ENCODE measurements at regions not wholly inside any gene's neighbourhood (a gene's known extent, or its start where the extent isn't known, plus 50 kb on each side); places are given as distances from the start of the nearest gene placed in this dataset.

- WGBS, 5 donors, result 79 to 89% (median 80%) methylated on average over 1 of the region's 1 CpG
- no peaks in the 10 kb centered on the region for H3K36me3 ChIP-seq
- intact Hi-C loops (cut with DNase I; ENCODE audit: low total_unique reads), result no loop called here
- TF ChIP-seq POLR2AphosphoS5 (IDR thresholded peaks at IDR 0.05) (no peak), EP300 (IDR thresholded peaks at IDR 0.05) (no peak), POLR2A (IDR thresholded peaks at IDR 0.05) (no peak), CTCF (IDR thresholded peaks at IDR 0.05) (no peak)
- no peak overlapping the region for H3K4me3 ChIP-seq
- no peak overlapping the region for H3K27ac ChIP-seq
- H3K4me1 ChIP-seq, result no peaks in the 10 kb centered on the region
- H3K9me3 ChIP-seq, result peaks cover 0 to 16% (median 7%) of the 10 kb centered on the region in 4 donors
- no peaks in the 10 kb centered on the region for H3K27me3 ChIP-seq
- DNase-seq, result no peak
Observed at GRCh38 chr5:89047571-89047970, 164.6 kb upstream of the MEF2C start.

DNA sequence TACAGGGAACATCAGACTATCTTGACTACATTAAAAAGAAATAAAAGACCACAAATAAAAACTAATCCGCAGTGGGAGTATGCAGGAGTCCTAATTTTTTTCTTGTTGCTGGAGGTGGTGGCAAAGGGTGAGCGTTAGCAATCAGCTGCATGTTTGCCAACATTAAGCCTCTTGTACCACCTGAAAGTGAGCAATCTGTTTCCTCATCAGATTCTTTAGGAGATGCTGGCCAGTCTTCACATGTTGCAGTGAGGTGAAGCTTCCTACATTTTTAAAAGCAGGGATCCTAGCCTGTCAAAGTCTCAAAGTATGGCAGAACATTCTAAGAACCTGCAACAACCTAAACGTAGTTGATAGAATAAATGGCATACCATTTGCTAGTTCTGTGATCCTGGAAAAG, 162.2 kb upstream of the MEF2C start:
- 74 to 79% (median 75%) methylated on average over 3 of the region's 3 CpGs for WGBS, 5 donors
- TF ChIP-seq POLR2AphosphoS5 (IDR thresholded peaks at IDR 0.05) (no peak), POLR2A (IDR thresholded peaks at IDR 0.05) (no peak), CTCF (IDR thresholded peaks at IDR 0.05) (no peak), EP300 (IDR thresholded peaks at IDR 0.05) (no peak)
- H3K36me3 ChIP-seq, result no peaks in the 10 kb centered on the region
- no peak for DNase-seq
- H3K4me3 ChIP-seq, result no peak overlapping the region
- H3K4me1 ChIP-seq, result no peaks in the 10 kb centered on the region
- H3K27ac ChIP-seq, result no peak overlapping the region
- no peaks in the 10 kb centered on the region for H3K27me3 ChIP-seq
- intact Hi-C loops (cut with DNase I; ENCODE audit: low total_unique reads), result no loop called here
- H3K9me3 ChIP-seq, result peaks cover 0 to 9% (median 4%) of the 10 kb centered on the region in 4 donors

- Histone ChIP-seq H3K27ac (no peak overlapping the region), H3K4me3 (no peak overlapping the region), H3K4me1 (no peaks in the 10 kb centered on the region), H3K9me3 (peaks cover 0 to 4% (median 0%) of the 10 kb centered on the region in 4 donors), H3K36me3 (no peaks in the 10 kb centered on the region), H3K27me3 (no peaks in the 10 kb centered on the region)
- TF ChIP-seq EP300 (IDR thresholded peaks at IDR 0.05), result no peak
- TF ChIP-seq POLR2AphosphoS5 (IDR thresholded peaks at IDR 0.05), result no peak
- no peak for TF ChIP-seq POLR2A (IDR thresholded peaks at IDR 0.05)
- TF ChIP-seq CTCF (IDR thresholded peaks at IDR 0.05), result no peak
- intact Hi-C loops (cut with DNase I; ENCODE audit: low total_unique reads), result no loop called here
- DNase-seq, result peak in 1 of 2 donors; percentile 12
- WGBS, 5 donors, result 58 to 79% (median 63%) methylated on average over 5 of the region's 5 CpGs
Observed at GRCh38 chr5:89044674-89045200, 161.8 kb upstream of the MEF2C start.

DNA sequence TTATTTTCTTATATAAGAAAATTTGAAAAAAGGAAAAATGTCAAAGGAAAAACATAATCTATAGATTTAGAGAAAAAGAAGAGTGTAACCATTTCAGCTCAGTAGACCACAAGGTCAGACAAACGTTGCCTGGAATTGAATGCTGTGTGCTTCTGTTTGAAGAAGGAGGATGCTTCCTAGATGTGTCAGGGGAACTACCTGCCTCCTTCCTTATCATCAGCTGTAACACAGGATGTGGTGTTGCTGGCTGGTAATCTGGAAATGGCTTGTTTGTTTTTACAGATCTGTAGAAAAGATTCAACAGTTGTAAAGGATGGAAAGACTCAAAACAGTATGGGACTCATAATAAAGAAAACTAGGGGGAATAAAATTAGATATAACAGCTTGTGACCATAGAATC, 160.7 kb upstream of the MEF2C start:
- no peak overlapping the region for H3K4me3 ChIP-seq
- no peaks in the 10 kb centered on the region for H3K36me3 ChIP-seq
- TF ChIP-seq EP300 (IDR thresholded peaks at IDR 0.05) (no peak), CTCF (IDR thresholded peaks at IDR 0.05) (no peak), POLR2AphosphoS5 (IDR thresholded peaks at IDR 0.05) (no peak), POLR2A (IDR thresholded peaks at IDR 0.05) (no peak)
- no peaks in the 10 kb centered on the region for H3K4me1 ChIP-seq
- intact Hi-C loops (cut with DNase I; ENCODE audit: low total_unique reads), result no loop called here
- no peaks in the 10 kb centered on the region for H3K9me3 ChIP-seq
- peak in 1 of 2 donors; percentile 20 for DNase-seq
- H3K27me3 ChIP-seq, result no peaks in the 10 kb centered on the region
- H3K27ac ChIP-seq, result no peak overlapping the region
- WGBS, 5 donors, result 10 to 29% (median 13%) methylated on average over 1 of the region's 1 CpG

All from stomach (tissue), 8 donors.